ENCODE measurements at regions not wholly inside any gene's neighbourhood (a gene's known extent, or its start where the extent isn't known, plus 50 kb on each side); places are given as distances from the start of the nearest gene placed in this dataset.

- no peak for TF ChIP-seq ZNF274 (IDR thresholded peaks at IDR 0.05; ENCODE audit: low read depth, low read length)
- TF ChIP-seq SUZ12 (IDR thresholded peaks at IDR 0.05; ENCODE audit: extremely low read depth, insufficient read depth, insufficient read length) = no peak
Measured at GRCh38 chrX:118222421-118222820, 105.8 kb upstream of the KLHL13 start.
